Hematopoietic multipotent progenitor cell treated with erythropoietin and hydrocortisone succinate and interleukin-3 and kit ligand, for 4 days (in vitro differentiated cells): ENCODE measurements at regions not wholly inside any gene's neighbourhood (a gene's known extent, or its start where the extent isn't known, plus 50 kb on each side); places are given as distances from the start of the nearest gene placed in this dataset.

ENCODE experiments used
- DNase-seq: peaks from one replicate; pipeline ENCODE4 v3.0.0-alpha.2; 2015

GRCh38 chr11:112597286-112597790 lies 336.7 kb upstream of the PLET1 start:
- peak; percentile 11 for DNase-seq

- DNase-seq = no peak
Observed at GRCh38 chr11:112599265-112599664, 338.6 kb upstream of the PLET1 start.

GRCh38 chr11:112599856-112600533 lies 339.3 kb upstream of the PLET1 start:
- DNase-seq = no peak

- DNase-seq = no peak
Observed at GRCh38 chr11:112605093-112605666, 344.5 kb upstream of the PLET1 start.

GRCh38 chr11:112606656-112607055 lies 346.0 kb upstream of the PLET1 start:
- DNase-seq = no peak

- no peak for DNase-seq
Observed at GRCh38 chr11:112608509-112608908, 347.8 kb upstream of the PLET1 start.

GRCh38 chr11:112610494-112610893 lies 349.8 kb upstream of the PLET1 start:
- no peak for DNase-seq

GRCh38 chr11:112610996-112611750 lies 350.0 kb upstream of the NCAM1 start:
- no peak for DNase-seq

- no peak for DNase-seq
Observed at GRCh38 chr11:112611771-112612170, 349.4 kb upstream of the NCAM1 start.

GRCh38 chr11:112612250-112612849 lies 348.9 kb upstream of the NCAM1 start:
- no peak for DNase-seq

GRCh38 chr11:112613051-112613972 lies 347.9 kb upstream of the NCAM1 start:
- no peak for DNase-seq

GRCh38 chr11:112614605-112615004 lies 346.6 kb upstream of the NCAM1 start:
- no peak for DNase-seq

- no peak for DNase-seq
Observed at GRCh38 chr11:112615238-112615637, 346.0 kb upstream of the NCAM1 start.

GRCh38 chr11:112615891-112616290 lies 345.3 kb upstream of the NCAM1 start:
- peak; percentile 1 for DNase-seq

GRCh38 chr11:112616327-112617097 lies 344.7 kb upstream of the NCAM1 start:
- DNase-seq = no peak

GRCh38 chr11:112617098-112617425 lies 344.2 kb upstream of the NCAM1 start:
- no peak for DNase-seq

GRCh38 chr11:112617977-112618826 lies 343.0 kb upstream of the NCAM1 start:
- DNase-seq = no peak

- no peak for DNase-seq
Observed at GRCh38 chr11:112619106-112619505, 342.1 kb upstream of the NCAM1 start.

- DNase-seq = peak; percentile 8
Observed at GRCh38 chr11:112620621-112621394, 340.4 kb upstream of the NCAM1 start.

- no peak for DNase-seq
Observed at GRCh38 chr11:112623057-112623456, 338.2 kb upstream of the NCAM1 start.
